ENCODE measurements at regions not wholly inside any gene's neighbourhood (a gene's known extent, or its start where the extent isn't known, plus 50 kb on each side); places are given as distances from the start of the nearest gene placed in this dataset.
"Not testable (repeated sequence)": the region's sequence is repeated elsewhere in the genome, so short reads cannot be mapped to it uniquely, and the experiment has no call there.

- no peaks in the 10 kb centered on the region for H3K9me2 ChIP-seq (replicated peaks; ENCODE audit: insufficient read depth, low read length)
- no peaks in the 10 kb centered on the region for H3K36me3 ChIP-seq (ENCODE audit: insufficient read depth, low read length)
- H3K9ac ChIP-seq (ENCODE audit: low read length), result no peak overlapping the region
- no peak overlapping the region for H3K4me3 ChIP-seq (ENCODE audit: low read length)
- H3K9me3 ChIP-seq (ENCODE audit: low read length), result no peaks in the 10 kb centered on the region
- no peaks in the 10 kb centered on the region; the same call in 1 of the 2 replicates for H3K4me1 ChIP-seq (ENCODE audit: low read length)
- H3K4me2 ChIP-seq (ENCODE audit: low read depth, low read length, poor library complexity, severe bottlenecking), result no peak overlapping the region
- DNase-seq, result no peak
- H2AFZ ChIP-seq (ENCODE audit: low read length), result no peak overlapping the region
- no peak overlapping the region for H3K27ac ChIP-seq (ENCODE audit: low read length)
- H3K79me2 ChIP-seq (ENCODE audit: low read length), result no peaks in the 10 kb centered on the region
- H3K27me3 ChIP-seq (ENCODE audit: low read length), result no peaks in the 10 kb centered on the region
- H4K20me1 ChIP-seq (ENCODE audit: insufficient read depth, low read depth, low read length), result no peaks in the 10 kb centered on the region
These were observed 193.9 kb upstream of the HMCN1 start for GRCh38 chr1:185540295-185540694.

GRCh38 chr1:185539277-185539943 is 194.8 kb upstream of the HMCN1 start:
- no peak for DNase-seq
- H3K27me3 ChIP-seq (ENCODE audit: low read length), result no peaks in the 10 kb centered on the region
- no peak overlapping the region for H3K4me2 ChIP-seq (ENCODE audit: low read depth, low read length, poor library complexity, severe bottlenecking)
- no peak overlapping the region for H3K4me3 ChIP-seq (ENCODE audit: low read length)
- peak overlapping the region; percentile 38; the same call in 1 of the 2 replicates for H2AFZ ChIP-seq (ENCODE audit: low read length)
- H3K79me2 ChIP-seq (ENCODE audit: low read length), result no peaks in the 10 kb centered on the region
- H3K27ac ChIP-seq (ENCODE audit: low read length), result no peak overlapping the region
- no peak overlapping the region for H3K9ac ChIP-seq (ENCODE audit: low read length)
- no peaks in the 10 kb centered on the region for H3K9me2 ChIP-seq (replicated peaks; ENCODE audit: insufficient read depth, low read length)
- H3K4me1 ChIP-seq (ENCODE audit: low read length), result no peaks in the 10 kb centered on the region; the same call in 1 of the 2 replicates
- H3K9me3 ChIP-seq (ENCODE audit: low read length), result no peaks in the 10 kb centered on the region
- no peaks in the 10 kb centered on the region for H3K36me3 ChIP-seq (ENCODE audit: insufficient read depth, low read length)
- H4K20me1 ChIP-seq (ENCODE audit: insufficient read depth, low read depth, low read length), result no peaks in the 10 kb centered on the region

- not testable (repeated sequence) for H2AFZ ChIP-seq (ENCODE audit: low read length); H3K9ac ChIP-seq (ENCODE audit: low read length); H3K4me1 ChIP-seq (ENCODE audit: low read length); H3K36me3 ChIP-seq (ENCODE audit: insufficient read depth, low read length); DNase-seq; H4K20me1 ChIP-seq (ENCODE audit: insufficient read depth, low read depth, low read length); H3K27me3 ChIP-seq (ENCODE audit: low read length); H3K9me3 ChIP-seq (ENCODE audit: low read length); H3K4me2 ChIP-seq (ENCODE audit: low read depth, low read length, poor library complexity, severe bottlenecking); H3K79me2 ChIP-seq (ENCODE audit: low read length); H3K27ac ChIP-seq (ENCODE audit: low read length); H3K4me3 ChIP-seq (ENCODE audit: low read length); H3K9me2 ChIP-seq (replicated peaks; ENCODE audit: insufficient read depth, low read length)
These were observed 195.8 kb upstream of the HMCN1 start for GRCh38 chr1:185538309-185538898.

- no peaks in the 10 kb centered on the region for H3K27me3 ChIP-seq (ENCODE audit: low read length)
- H3K4me2 ChIP-seq (ENCODE audit: low read depth, low read length, poor library complexity, severe bottlenecking), result no peak overlapping the region
- H3K36me3 ChIP-seq (ENCODE audit: insufficient read depth, low read length), result no peaks in the 10 kb centered on the region
- no peaks in the 10 kb centered on the region for H3K79me2 ChIP-seq (ENCODE audit: low read length)
- no peaks in the 10 kb centered on the region for H3K9me2 ChIP-seq (replicated peaks; ENCODE audit: insufficient read depth, low read length)
- no peak overlapping the region for H2AFZ ChIP-seq (ENCODE audit: low read length)
- H4K20me1 ChIP-seq (ENCODE audit: insufficient read depth, low read depth, low read length), result no peaks in the 10 kb centered on the region
- H3K27ac ChIP-seq (ENCODE audit: low read length), result no peak overlapping the region
- H3K4me1 ChIP-seq (ENCODE audit: low read length), result no peaks in the 10 kb centered on the region
- no peaks in the 10 kb centered on the region for H3K9me3 ChIP-seq (ENCODE audit: low read length)
- no peak overlapping the region for H3K4me3 ChIP-seq (ENCODE audit: low read length)
- H3K9ac ChIP-seq (ENCODE audit: low read length), result no peak overlapping the region
- peak; percentile 11 for DNase-seq
These were observed 196.6 kb upstream of the HMCN1 start for GRCh38 chr1:185537596-185537995.

- Histone ChIP-seq H2AFZ (ENCODE audit: low read length) (no peak overlapping the region), H3K4me3 (ENCODE audit: low read length) (no peak overlapping the region), H3K4me1 (ENCODE audit: low read length) (no peaks in the 10 kb centered on the region), H3K4me2 (ENCODE audit: low read depth, low read length, poor library complexity, severe bottlenecking) (no peak overlapping the region), H3K9me3 (ENCODE audit: low read length) (no peaks in the 10 kb centered on the region), H3K27me3 (ENCODE audit: low read length) (no peaks in the 10 kb centered on the region), H3K9ac (ENCODE audit: low read length) (no peak overlapping the region), H3K27ac (ENCODE audit: low read length) (no peak overlapping the region), H3K79me2 (ENCODE audit: low read length) (no peaks in the 10 kb centered on the region), H4K20me1 (ENCODE audit: insufficient read depth, low read depth, low read length) (no peaks in the 10 kb centered on the region), H3K36me3 (ENCODE audit: insufficient read depth, low read length) (no peaks in the 10 kb centered on the region), H3K9me2 (replicated peaks; ENCODE audit: insufficient read depth, low read length) (no peaks in the 10 kb centered on the region; the same call in 1 of the 2 replicates)
- DNase-seq, result no peak
These were observed 197.8 kb upstream of the HMCN1 start for GRCh38 chr1:185536165-185536920.

GRCh38 chr1:185535621-185536020 is 198.6 kb upstream of the HMCN1 start:
- Histone ChIP-seq H3K4me3 (ENCODE audit: low read length) (no peak overlapping the region), H3K9me3 (ENCODE audit: low read length) (no peaks in the 10 kb centered on the region), H3K9me2 (replicated peaks; ENCODE audit: insufficient read depth, low read length) (no peaks in the 10 kb centered on the region; the same call in 1 of the 2 replicates), H3K27ac (ENCODE audit: low read length) (no peak overlapping the region), H4K20me1 (ENCODE audit: insufficient read depth, low read depth, low read length) (no peaks in the 10 kb centered on the region), H3K4me2 (ENCODE audit: low read depth, low read length, poor library complexity, severe bottlenecking) (no peak overlapping the region), H3K27me3 (ENCODE audit: low read length) (no peaks in the 10 kb centered on the region), H3K4me1 (ENCODE audit: low read length) (no peaks in the 10 kb centered on the region), H3K9ac (ENCODE audit: low read length) (no peak overlapping the region), H3K36me3 (ENCODE audit: insufficient read depth, low read length) (no peaks in the 10 kb centered on the region), H3K79me2 (ENCODE audit: low read length) (no peaks in the 10 kb centered on the region), H2AFZ (ENCODE audit: low read length) (no peak overlapping the region)
- no peak for DNase-seq

- H3K9ac ChIP-seq (ENCODE audit: low read length), result no peak overlapping the region
- DNase-seq, result no peak
- H3K4me2 ChIP-seq (ENCODE audit: low read depth, low read length, poor library complexity, severe bottlenecking), result no peak overlapping the region
- H3K27me3 ChIP-seq (ENCODE audit: low read length), result no peaks in the 10 kb centered on the region
- H3K9me3 ChIP-seq (ENCODE audit: low read length), result no peaks in the 10 kb centered on the region
- H4K20me1 ChIP-seq (ENCODE audit: insufficient read depth, low read depth, low read length), result no peaks in the 10 kb centered on the region
- no peak overlapping the region for H3K27ac ChIP-seq (ENCODE audit: low read length)
- H3K36me3 ChIP-seq (ENCODE audit: insufficient read depth, low read length), result no peaks in the 10 kb centered on the region
- H3K79me2 ChIP-seq (ENCODE audit: low read length), result no peaks in the 10 kb centered on the region
- H3K4me1 ChIP-seq (ENCODE audit: low read length), result no peaks in the 10 kb centered on the region
- no peak overlapping the region for H3K4me3 ChIP-seq (ENCODE audit: low read length)
- H2AFZ ChIP-seq (ENCODE audit: low read length), result no peak overlapping the region
- H3K9me2 ChIP-seq (replicated peaks; ENCODE audit: insufficient read depth, low read length), result no peaks in the 10 kb centered on the region; the same call in 1 of the 2 replicates
These were observed 199.4 kb upstream of the HMCN1 start for GRCh38 chr1:185534801-185535200.

- H3K36me3 ChIP-seq (ENCODE audit: insufficient read depth, low read length), result no peaks in the 10 kb centered on the region
- no peak overlapping the region for H3K27ac ChIP-seq (ENCODE audit: low read length)
- no peaks in the 10 kb centered on the region for H3K9me3 ChIP-seq (ENCODE audit: low read length)
- H4K20me1 ChIP-seq (ENCODE audit: insufficient read depth, low read depth, low read length), result no peaks in the 10 kb centered on the region
- no peak overlapping the region for H3K9ac ChIP-seq (ENCODE audit: low read length)
- H3K27me3 ChIP-seq (ENCODE audit: low read length), result no peaks in the 10 kb centered on the region
- no peaks in the 10 kb centered on the region for H3K79me2 ChIP-seq (ENCODE audit: low read length)
- DNase-seq, result no peak
- H3K4me3 ChIP-seq (ENCODE audit: low read length), result no peak overlapping the region
- H3K4me2 ChIP-seq (ENCODE audit: low read depth, low read length, poor library complexity, severe bottlenecking), result no peak overlapping the region
- H3K4me1 ChIP-seq (ENCODE audit: low read length), result no peaks in the 10 kb centered on the region
- no peak overlapping the region for H2AFZ ChIP-seq (ENCODE audit: low read length)
- H3K9me2 ChIP-seq (replicated peaks; ENCODE audit: insufficient read depth, low read length), result no peaks in the 10 kb centered on the region; the same call in 1 of the 2 replicates
These were observed 200.6 kb upstream of the HMCN1 start for GRCh38 chr1:185533596-185533995.

Data from Karpas-422 (cell line).